NCI-H524 (cell line): ENCODE measurements at regions not wholly inside any gene's neighbourhood (a gene's known extent, or its start where the extent isn't known, plus 50 kb on each side); places are given as distances from the start of the nearest gene placed in this dataset.
A peak's percentile ranks its signal among the peaks of the same experiment; 100 is the strongest.

Experiments
- DNase-seq, 2 experiments: peaks; one replicate each; lab custom pipeline; 2025; lab: John Stamatoyannopoulos, UW

- peak in 1 of 2 experiments; percentile 55 for DNase-seq
These were observed 60.1 kb upstream of the GLI2 start for GRCh38 chr2:120675460-120676130.

- DNase-seq = no peak
These were observed 58.4 kb upstream of the GLI2 start for GRCh38 chr2:120677221-120677620.

- DNase-seq = no peak
These were observed 57.9 kb upstream of the GLI2 start for GRCh38 chr2:120677696-120678247.

- peak in 1 of 2 experiments; percentile 13 for DNase-seq
These were observed 57.4 kb upstream of the GLI2 start for GRCh38 chr2:120678251-120678650.

- DNase-seq = no peak
These were observed 56.7 kb upstream of the GLI2 start for GRCh38 chr2:120678926-120679325.

GRCh38 chr2:120679526-120679925, 56.1 kb upstream of the GLI2 start:
- DNase-seq = no peak

- DNase-seq = peak; percentile 49 to 71
These were observed 55.4 kb upstream of the GLI2 start for GRCh38 chr2:120680136-120680761.

- no peak for DNase-seq
These were observed 54.5 kb upstream of the GLI2 start for GRCh38 chr2:120681181-120681580.

GRCh38 chr2:120681696-120682288, 53.9 kb upstream of the GLI2 start:
- no peak for DNase-seq

- DNase-seq = no peak
These were observed 53.0 kb upstream of the GLI2 start for GRCh38 chr2:120682654-120683053.

- DNase-seq = no peak
These were observed 52.6 kb upstream of the GLI2 start for GRCh38 chr2:120683081-120683480.

- no peak for DNase-seq
These were observed 52.0 kb upstream of the GLI2 start for GRCh38 chr2:120683701-120684100.

- DNase-seq = no peak
These were observed 51.2 kb upstream of the GLI2 start for GRCh38 chr2:120684289-120685065.

GRCh38 chr2:120685066-120685973, 50.3 kb upstream of the GLI2 start:
- peak; percentile 4 to 13 for DNase-seq
